SK-N-SH treated with all-trans-retinoic acid at 6 μM for 48 hours (cell line): ENCODE measurements at regions not wholly inside any gene's neighbourhood (a gene's known extent, or its start where the extent isn't known, plus 50 kb on each side); places are given as distances from the start of the nearest gene placed in this dataset.

Experiments used
- ATAC-seq: fragments of 200-7000 bp; cut with Tn5 transposase; 3 replicates; pipeline ENCODE4 v1.9.1; 2020; ENCODE audit warnings: mild to moderate bottlenecking, moderate library complexity
- ARNTL ChIP-seq: fragments of 450-650 bp; formaldehyde crosslinking; IDR thresholded peaks from 2 replicates; pipeline ENCODE4 v1.5.0; 2020; ENCODE audit warnings: low read depth, mild to moderate bottlenecking, moderate library complexity, borderline replicate concordance
- BACH2 ChIP-seq: fragments of 250-450 bp; sonication (Bioruptor Pico); IDR thresholded peaks from 2 replicates; pipeline ENCODE4 v1.9.0; 2021; ENCODE audit warnings: mild to moderate bottlenecking, borderline replicate concordance
- CREB5 ChIP-seq: fragments of 250-450 bp; sonication (Bioruptor Pico); IDR thresholded peaks from 2 replicates; pipeline ENCODE4 v1.5.1; 2020; ENCODE audit warnings: low read depth, mild to moderate bottlenecking, moderate library complexity
- CSDC2 ChIP-seq: fragments of 250-450 bp; sonication (Bioruptor Pico); IDR thresholded peaks from 2 replicates; pipeline ENCODE4 v1.5.0; 2020; ENCODE audit warnings: mild to moderate bottlenecking, moderate library complexity
- GLIS3 ChIP-seq: fragments of 250-450 bp; sonication (Bioruptor Pico); IDR thresholded peaks from 2 replicates; pipeline ENCODE4 v1.5.0; 2020; ENCODE audit warnings: mild to moderate bottlenecking, moderate library complexity
- ISL1 ChIP-seq: fragments of 250-450 bp; sonication (Bioruptor Pico); IDR thresholded peaks from 2 replicates; pipeline ENCODE4 v2.1.2; 2022; ENCODE audit warnings: mild to moderate bottlenecking, moderate library complexity
- OSR1 ChIP-seq: fragments of 250-450 bp; sonication (Bioruptor Pico); IDR thresholded peaks from 2 replicates; pipeline ENCODE4 v1.8.0; 2022; ENCODE audit warnings: moderate library complexity, mild to moderate bottlenecking, inconsistent platforms
- PATZ1 ChIP-seq: fragments of 250-450 bp; sonication (Bioruptor Pico); IDR thresholded peaks from 2 replicates; pipeline ENCODE4 v1.8.0; 2020; ENCODE audit warnings: mild to moderate bottlenecking, moderate library complexity, borderline replicate concordance
- PPARA ChIP-seq: fragments of 250-450 bp; sonication (Bioruptor Pico); IDR thresholded peaks from 2 replicates; pipeline ENCODE4 v1.5.0; 2020; ENCODE audit warnings: mild to moderate bottlenecking, borderline replicate concordance
- RARB ChIP-seq: fragments of 250-450 bp; sonication (Bioruptor Pico); IDR thresholded peaks from 2 replicates; pipeline ENCODE4 v1.8.0; 2021; ENCODE audit warnings: mild to moderate bottlenecking, moderate library complexity
- SNAI2 ChIP-seq: fragments of 250-450 bp; sonication (Bioruptor Pico); IDR thresholded peaks from 2 replicates; pipeline ENCODE4 v1.5.0; 2020; ENCODE audit warnings: mild to moderate bottlenecking, moderate library complexity
- TCF4 ChIP-seq: fragments of 250-450 bp; sonication (Bioruptor Pico); IDR thresholded peaks from 2 replicates; pipeline ENCODE4 v1.8.0; 2021; ENCODE audit warnings: mild to moderate bottlenecking, moderate library complexity, borderline replicate concordance
- TOX ChIP-seq: fragments of 250-450 bp; sonication (Bioruptor Pico); IDR thresholded peaks from 2 replicates; pipeline ENCODE4 v1.8.0; 2021; ENCODE audit warnings: mild to moderate bottlenecking, moderate library complexity, borderline replicate concordance
- ZC3H10 ChIP-seq: fragments of 250-450 bp; sonication (Bioruptor Pico); IDR thresholded peaks from 2 replicates; pipeline ENCODE4 v1.5.1; 2021; ENCODE audit warnings: mild to moderate bottlenecking, moderate library complexity
- ZFP3 ChIP-seq: fragments of 250-450 bp; sonication (Bioruptor Pico); IDR thresholded peaks from 2 replicates; pipeline ENCODE4 v1.5.0; 2020; ENCODE audit warnings: mild to moderate bottlenecking, moderate library complexity
- ZNF70 ChIP-seq: fragments of 450-650 bp; formaldehyde crosslinking; IDR thresholded peaks from 2 replicates; pipeline ENCODE4 v1.5.0; 2020; ENCODE audit warnings: mild to moderate bottlenecking, moderate library complexity
- ZNF8 ChIP-seq: fragments of 450-650 bp; formaldehyde crosslinking; IDR thresholded peaks from 2 replicates; pipeline ENCODE4 v1.5.0; 2020; ENCODE audit warnings: mild to moderate bottlenecking, moderate library complexity
- TF ChIP-seq, protein P1 (sequence below): fragments of 250-450 bp; sonication (Bioruptor Pico); IDR thresholded peaks from 2 replicates; pipeline ENCODE4 v1.8.0; 2021; ENCODE audit warnings: low read depth, mild to moderate bottlenecking, moderate library complexity, borderline replicate concordance
- TF ChIP-seq, protein P2 (sequence below): fragments of 250-450 bp; sonication (Bioruptor Pico); IDR thresholded peaks from 2 replicates; pipeline ENCODE4 v1.5.1; 2021; ENCODE audit warnings: mild to moderate bottlenecking, moderate library complexity

DNA sequence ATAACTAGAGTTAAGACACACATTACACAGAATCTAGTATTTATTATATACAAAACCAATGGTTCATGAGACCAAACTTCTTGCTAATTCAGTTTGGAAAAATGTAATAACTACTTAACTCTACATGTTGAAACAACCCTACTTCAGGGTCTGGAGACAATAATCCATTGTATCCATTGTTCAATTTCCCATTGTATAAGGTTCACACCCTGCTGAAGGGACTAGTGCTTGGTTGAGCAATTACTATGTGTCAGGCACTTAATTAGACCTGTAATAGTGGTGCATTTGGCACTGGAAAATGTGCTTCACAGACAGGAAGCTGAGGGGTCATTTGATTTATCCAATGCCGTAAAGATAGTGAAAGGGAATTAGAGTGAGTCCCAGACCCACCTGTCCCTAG, 114.3 kb upstream of the PAPPA start (continued):
- TF ChIP-seq PPARA (CRISPR knock-in tag) (no peak), ZC3H10 (CRISPR knock-in tag) (no peak)
- TF ChIP-seq, protein P1, sequence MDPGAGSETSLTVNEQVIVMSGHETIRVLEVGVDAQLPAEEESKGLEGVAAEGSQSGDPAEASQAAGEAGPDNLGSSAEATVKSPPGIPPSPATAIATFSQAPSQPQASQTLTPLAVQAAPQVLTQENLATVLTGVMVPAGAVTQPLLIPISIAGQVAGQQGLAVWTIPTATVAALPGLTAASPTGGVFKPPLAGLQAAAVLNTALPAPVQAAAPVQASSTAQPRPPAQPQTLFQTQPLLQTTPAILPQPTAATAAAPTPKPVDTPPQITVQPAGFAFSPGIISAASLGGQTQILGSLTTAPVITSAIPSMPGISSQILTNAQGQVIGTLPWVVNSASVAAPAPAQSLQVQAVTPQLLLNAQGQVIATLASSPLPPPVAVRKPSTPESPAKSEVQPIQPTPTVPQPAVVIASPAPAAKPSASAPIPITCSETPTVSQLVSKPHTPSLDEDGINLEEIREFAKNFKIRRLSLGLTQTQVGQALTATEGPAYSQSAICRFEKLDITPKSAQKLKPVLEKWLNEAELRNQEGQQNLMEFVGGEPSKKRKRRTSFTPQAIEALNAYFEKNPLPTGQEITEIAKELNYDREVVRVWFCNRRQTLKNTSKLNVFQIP: no peak
- TF ChIP-seq, protein P2, sequence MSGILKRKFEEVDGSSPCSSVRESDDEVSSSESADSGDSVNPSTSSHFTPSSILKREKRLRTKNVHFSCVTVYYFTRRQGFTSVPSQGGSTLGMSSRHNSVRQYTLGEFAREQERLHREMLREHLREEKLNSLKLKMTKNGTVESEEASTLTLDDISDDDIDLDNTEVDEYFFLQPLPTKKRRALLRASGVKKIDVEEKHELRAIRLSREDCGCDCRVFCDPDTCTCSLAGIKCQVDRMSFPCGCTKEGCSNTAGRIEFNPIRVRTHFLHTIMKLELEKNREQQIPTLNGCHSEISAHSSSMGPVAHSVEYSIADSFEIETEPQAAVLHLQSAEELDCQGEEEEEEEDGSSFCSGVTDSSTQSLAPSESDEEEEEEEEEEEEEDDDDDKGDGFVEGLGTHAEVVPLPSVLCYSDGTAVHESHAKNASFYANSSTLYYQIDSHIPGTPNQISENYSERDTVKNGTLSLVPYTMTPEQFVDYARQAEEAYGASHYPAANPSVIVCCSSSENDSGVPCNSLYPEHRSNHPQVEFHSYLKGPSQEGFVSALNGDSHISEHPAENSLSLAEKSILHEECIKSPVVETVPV (CRISPR knock-in tag): no peak

DNA sequence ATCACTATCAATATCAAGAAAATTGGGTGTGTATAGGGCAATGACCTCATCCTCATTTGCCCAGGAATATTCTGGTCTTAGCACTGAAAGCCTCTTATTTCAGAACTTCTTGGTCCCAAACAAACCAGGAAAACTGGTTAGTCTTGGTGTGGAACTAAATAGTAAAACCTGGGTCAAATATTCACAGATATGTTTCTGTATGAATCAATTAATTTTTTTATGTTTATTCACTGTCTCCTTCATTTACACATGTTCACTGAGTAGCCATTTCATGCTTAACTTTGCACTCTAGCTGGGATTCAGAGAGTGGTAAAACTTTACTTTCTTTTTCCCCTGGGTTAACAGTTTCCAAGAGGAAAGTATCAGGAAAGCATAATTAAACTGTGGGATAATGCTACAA, 113.7 kb upstream of the PAPPA start:
- TF ChIP-seq OSR1 (CRISPR knock-in tag): no peak
- no peak for TF ChIP-seq ZNF70 (CRISPR knock-in tag)
- no peak for TF ChIP-seq CSDC2
- no peak for TF ChIP-seq GLIS3
- ATAC-seq: no peak

DNA sequence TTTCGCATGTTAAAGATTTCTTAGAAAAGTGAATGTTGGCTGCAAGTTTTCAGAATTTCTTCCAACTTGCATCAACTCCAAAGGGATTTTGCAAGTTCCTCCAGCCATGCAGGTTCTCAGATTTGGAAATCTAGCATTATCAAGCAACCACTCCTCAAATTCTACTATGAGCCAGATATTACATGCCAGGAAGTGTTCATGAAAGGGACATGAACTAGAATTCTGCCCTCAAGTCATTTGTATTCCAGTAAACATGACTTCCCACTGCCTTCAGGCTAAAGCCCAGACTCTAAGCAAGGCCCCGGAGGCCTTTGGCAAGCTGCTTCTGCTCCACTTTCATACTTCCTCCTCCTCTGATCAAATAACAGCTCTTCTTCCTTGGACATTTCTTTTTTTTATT, 111.3 kb upstream of the PAPPA start:
- ATAC-seq: no peak
- TF ChIP-seq CSDC2: no peak
- TF ChIP-seq, protein P2 (CRISPR knock-in tag): no peak
- TF ChIP-seq ZC3H10 (CRISPR knock-in tag): no peak
- TF ChIP-seq ARNTL (CRISPR knock-in tag): no peak
- no peak for TF ChIP-seq PPARA (CRISPR knock-in tag)
- no peak for TF ChIP-seq ISL1
- TF ChIP-seq ZFP3 (CRISPR knock-in tag): no peak
- TF ChIP-seq, protein P1: no peak
- TF ChIP-seq TOX (CRISPR knock-in tag): no peak
- no peak for TF ChIP-seq GLIS3
- TF ChIP-seq BACH2 (CRISPR knock-in tag): no peak

GRCh38 chr9:116045083-116045482, 108.5 kb upstream of the PAPPA start:
- no peak for ATAC-seq

GRCh38 chr9:116048081-116048480, 105.5 kb upstream of the PAPPA start:
- ATAC-seq: no peak
- TF ChIP-seq SNAI2 (CRISPR knock-in tag) (no peak), ZNF8 (CRISPR knock-in tag) (no peak), CREB5 (CRISPR knock-in tag) (no peak), ZFP3 (CRISPR knock-in tag) (no peak), ZC3H10 (CRISPR knock-in tag) (no peak), PATZ1 (CRISPR knock-in tag) (no peak)
- TF ChIP-seq, all 23 proteins: peak for 0

More at GRCh38 chr9:116045083-116045482, 108.5 kb upstream of the PAPPA start:
- TF ChIP-seq OSR1 (CRISPR knock-in tag) (no peak), ZFP3 (CRISPR knock-in tag) (no peak), ZNF8 (CRISPR knock-in tag) (peak; percentile 96), RARB (no peak), TOX (CRISPR knock-in tag) (no peak), PATZ1 (CRISPR knock-in tag) (no peak), TCF4 (CRISPR knock-in tag) (no peak)
